ENCODE measurements at regions not wholly inside any gene's neighbourhood (a gene's known extent, or its start where the extent isn't known, plus 50 kb on each side); places are given as distances from the start of the nearest gene placed in this dataset.

- BruUV-seq (replicated peaks), result no TSS peak
- H2AFZ ChIP-seq (ENCODE audit: low read length), result no peak overlapping the region
Measured at GRCh38 chr14:73789989-73790581, 61.5 kb upstream of the PTGR2 start.

DNA sequence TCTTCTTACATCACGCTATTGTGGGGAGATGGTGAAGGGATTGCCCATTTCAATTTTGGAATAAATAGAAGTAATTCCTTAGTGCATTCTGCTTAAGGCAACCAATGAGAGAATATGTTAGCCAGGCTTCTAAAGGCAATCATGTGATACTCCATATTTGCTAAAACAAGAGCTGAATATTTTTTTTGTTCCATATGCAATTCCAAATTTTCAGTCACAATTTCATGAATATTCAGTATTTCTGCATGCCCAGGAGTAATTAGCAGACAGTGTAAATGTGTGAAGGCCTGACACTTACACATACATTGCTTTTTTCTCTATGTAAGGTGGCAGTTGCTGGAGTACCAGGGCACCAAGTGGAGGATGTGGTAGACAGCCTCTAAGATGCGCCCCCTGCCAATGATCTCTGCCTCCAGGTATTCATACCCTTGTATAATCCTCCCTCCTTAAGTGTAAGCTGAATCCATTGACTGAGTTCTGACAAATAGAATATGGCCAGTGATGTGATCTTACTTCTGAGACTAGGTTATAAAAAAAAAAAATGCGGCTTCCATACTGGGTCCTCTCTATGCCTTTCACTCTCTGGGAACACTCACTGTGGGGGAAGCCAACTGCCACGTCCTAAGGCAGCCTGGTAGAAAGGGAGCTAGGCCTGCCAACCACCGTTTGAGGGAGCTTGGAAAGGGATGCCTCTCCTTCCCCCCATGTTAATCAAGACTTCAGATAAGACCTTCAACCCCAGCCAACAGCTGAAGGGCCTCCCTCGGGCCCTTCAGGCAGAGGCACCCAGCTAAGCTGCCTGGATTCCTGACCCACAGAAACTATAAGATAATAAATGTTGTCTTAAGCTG lies 62.7 kb upstream of the PTGR2 start:
- Histone ChIP-seq H2AFZ (ENCODE audit: low read length) (peak overlapping the region; percentile 63; the same call in 1 of the 2 replicates), H3K4me1 (ENCODE audit: insufficient read depth, low read length, poor library complexity, severe bottlenecking) (peaks cover 46% of the 10 kb centered on the region), H3K79me2 (ENCODE audit: insufficient read depth, low read depth, low read length) (peaks cover 27% of the 10 kb centered on the region), H3K4me3 (ENCODE audit: low read depth, low read length, poor library complexity, severe bottlenecking) (peak overlapping the region; percentile 72), H4K20me1 (ENCODE audit: insufficient read depth, low read length) (no peaks in the 10 kb centered on the region), H3K9me2 (ENCODE audit: insufficient read depth, low read length) (no peaks in the 10 kb centered on the region), H3K36me3 (ENCODE audit: insufficient read depth, low read length) (no peaks in the 10 kb centered on the region), H3K4me2 (ENCODE audit: low read length) (peak overlapping the region; percentile 99), H3K27ac (ENCODE audit: low read depth, low read length, poor library complexity, severe bottlenecking) (no peak overlapping the region), H3K9me3 (ENCODE audit: low read length) (no peaks in the 10 kb centered on the region)
- CTCF ChIA-PET (ENCODE audit: unreplicated experiment), result interaction anchor here (0.9 to 1.4 kb wide), 3 partner anchors 8 to 58 kb away, joined by 3 to 7 read pairs (median 5); no protein-coding TSS in a partner anchor
- DNase-seq (ENCODE audit: low spot score), result no peak
- POLR2A ChIA-PET, result interaction anchor here (1.0 to 6.5 kb wide), 8 partner anchors 9 to 76 kb away, joined by 3 to 97 read pairs (median 4); no protein-coding TSS in a partner anchor
- intact Hi-C loops (cut with micrococcal nuclease; ENCODE audit: unreplicated experiment), result no loop called here
- TF ChIP-seq EZH2phosphoT487 (IDR thresholded peaks at IDR 0.05; ENCODE audit: borderline replicate concordance, low read depth, low read length) (no peak), CTCF (conservative IDR thresholded peaks at IDR 0.05; ENCODE audit: low read length) (peak; percentile 45; the same call in 1 of the 2 replicates)
- no TSS peak for BruUV-seq (replicated peaks)

More at GRCh38 chr14:73789989-73790581, 61.5 kb upstream of the PTGR2 start:
- TF ChIP-seq EZH2phosphoT487 (IDR thresholded peaks at IDR 0.05; ENCODE audit: borderline replicate concordance, low read depth, low read length) (no peak), CTCF (conservative IDR thresholded peaks at IDR 0.05; ENCODE audit: low read length) (no peak)
- no peaks in the 10 kb centered on the region for H3K9me3 ChIP-seq (ENCODE audit: low read length)
- H3K79me2 ChIP-seq (ENCODE audit: insufficient read depth, low read depth, low read length), result peaks cover 15% of the 10 kb centered on the region
- intact Hi-C loops (cut with micrococcal nuclease; ENCODE audit: unreplicated experiment), result no loop called here
- H3K4me2 ChIP-seq (ENCODE audit: low read length), result no peak overlapping the region
- H3K36me3 ChIP-seq (ENCODE audit: insufficient read depth, low read length), result no peaks in the 10 kb centered on the region
- no peaks in the 10 kb centered on the region for H3K9me2 ChIP-seq (ENCODE audit: insufficient read depth, low read length)
- H3K4me1 ChIP-seq (ENCODE audit: insufficient read depth, low read length, poor library complexity, severe bottlenecking), result peaks cover 34% of the 10 kb centered on the region
- H3K27ac ChIP-seq (ENCODE audit: low read depth, low read length, poor library complexity, severe bottlenecking), result no peak overlapping the region
- no peak for DNase-seq (ENCODE audit: low spot score)
- ChIA-PET CTCF (ENCODE audit: unreplicated experiment) (no interaction called here), POLR2A (interaction anchor here (1.6 kb wide), 1 partner anchor 8 kb away, joined by 14 read pairs; no protein-coding TSS in a partner anchor)
- H4K20me1 ChIP-seq (ENCODE audit: insufficient read depth, low read length), result no peaks in the 10 kb centered on the region
- H3K4me3 ChIP-seq (ENCODE audit: low read depth, low read length, poor library complexity, severe bottlenecking), result no peak overlapping the region
